Loucy (cell line): ENCODE measurements at regions not wholly inside any gene's neighbourhood (a gene's known extent, or its start where the extent isn't known, plus 50 kb on each side); places are given as distances from the start of the nearest gene placed in this dataset.

Experiments
- H2AFZ ChIP-seq: fragments of 200-600 bp; sonication (generic); 2 replicates; pipeline ENCODE4 v1.6.0; 2016; ENCODE audit warnings: antibody characterized with exemption, mild to moderate bottlenecking, low read length, moderate library complexity
- H3F3A ChIP-seq: fragments of 200-600 bp; 2 replicates; pipeline ENCODE4 v1.6.0; 2016; ENCODE audit warnings: antibody characterized with exemption, low read depth, mild to moderate bottlenecking
- H3K27me3 ChIP-seq: fragments of 200-600 bp; sonication (generic); 2 replicates; pipeline ENCODE4 v1.6.1; 2014; ENCODE audit warnings: low read length, mild to moderate bottlenecking; ENCODE audit not compliant: insufficient read depth, poor library complexity, severe bottlenecking
- H3K36me3 ChIP-seq: fragments of 200-600 bp; sonication (generic); 2 replicates; pipeline ENCODE4 v1.6.1; 2016; ENCODE audit warnings: low read length; ENCODE audit not compliant: insufficient read depth
- H3K4me1 ChIP-seq: fragments of 200-600 bp; sonication (generic); 2 replicates; pipeline ENCODE4 v1.5.1; 2014; ENCODE audit warnings: low read length, mild to moderate bottlenecking; ENCODE audit not compliant: insufficient read depth, poor library complexity, severe bottlenecking
- H3K4me2 ChIP-seq: fragments of 200-600 bp; sonication (generic); 2 replicates; pipeline ENCODE4 v1.6.0; 2014; ENCODE audit warnings: antibody characterized with exemption, low read length, low read depth, mild to moderate bottlenecking; ENCODE audit not compliant: poor library complexity, severe bottlenecking
- H3K4me3 ChIP-seq: fragments of 200-600 bp; sonication (generic); 2 replicates; pipeline ENCODE4 v1.5.1; 2014; ENCODE audit warnings: low read length, mild to moderate bottlenecking, mixed read lengths; ENCODE audit not compliant: poor library complexity, severe bottlenecking
- H3K79me2 ChIP-seq: fragments of 200-600 bp; sonication (generic); 2 replicates; pipeline ENCODE4 v1.6.1; 2014; ENCODE audit warnings: low read length; ENCODE audit not compliant: insufficient read depth
- H3K9ac ChIP-seq: fragments of 200-600 bp; sonication (generic); 2 replicates; pipeline ENCODE4 v1.6.0; 2014; ENCODE audit warnings: mild to moderate bottlenecking, low read depth, low read length, moderate library complexity; ENCODE audit not compliant: poor library complexity, severe bottlenecking
- H3K9me2 ChIP-seq: fragments of 200-600 bp; sonication (generic); replicated peaks from 2 replicates; pipeline ENCODE4 v1.6.1; 2016; ENCODE audit warnings: low read depth, low read length, mixed read lengths
- H3K9me3 ChIP-seq: fragments of 200-600 bp; sonication (generic); 2 replicates; pipeline ENCODE4 v1.6.1; 2014; ENCODE audit warnings: mild to moderate bottlenecking, antibody characterized with exemption, low read length, low read depth; ENCODE audit not compliant: insufficient read depth
- H4K20me1 ChIP-seq: fragments of 200-600 bp; sonication (generic); 2 replicates; pipeline ENCODE4 v1.6.0; 2014; ENCODE audit warnings: antibody characterized with exemption, low read length, mild to moderate bottlenecking; ENCODE audit not compliant: insufficient read depth, poor library complexity, severe bottlenecking
- CTCF ChIP-seq: fragments of 200-600 bp; sonication (generic); conservative IDR thresholded peaks from 2 replicates; pipeline ENCODE4 v1.5.1; 2014; ENCODE audit warnings: mild to moderate bottlenecking, antibody characterized with exemption, low read length
- EZH2phosphoT487 ChIP-seq: fragments of 200-600 bp; IDR thresholded peaks from 2 replicates; pipeline ENCODE4 v1.6.1; 2018; ENCODE audit warnings: antibody characterized with exemption, mild to moderate bottlenecking, moderate library complexity, borderline replicate concordance

- H2AFZ ChIP-seq = no peak overlapping the region
- H3K4me2 ChIP-seq = no peak overlapping the region
- no peaks in the 10 kb centered on the region for H3K4me1 ChIP-seq
- no peaks in the 10 kb centered on the region for H3K9me2 ChIP-seq
- H3K27me3 ChIP-seq = no peaks in the 10 kb centered on the region
- no peak overlapping the region for H3K9ac ChIP-seq
- no peak overlapping the region for H3K4me3 ChIP-seq
- TF ChIP-seq CTCF (no peak), EZH2phosphoT487 (no peak)
- no peaks in the 10 kb centered on the region for H3F3A ChIP-seq
- H3K36me3 ChIP-seq = no peaks in the 10 kb centered on the region
- no peaks in the 10 kb centered on the region for H3K79me2 ChIP-seq
- H3K9me3 ChIP-seq = no peaks in the 10 kb centered on the region
- H4K20me1 ChIP-seq = no peaks in the 10 kb centered on the region
Observed at GRCh38 chr2:150699218-150699617, 211.8 kb upstream of the RND3 start.

GRCh38 chr2:150698016-150698661 is 210.7 kb upstream of the RND3 start:
- 0 out of 2 replicates have a peak overlapping the region, but pooled peaks have one; percentile 21 for H2AFZ ChIP-seq
- H3K4me2 ChIP-seq = no peak overlapping the region
- TF ChIP-seq EZH2phosphoT487 (no peak), CTCF (no peak)
- no peak overlapping the region for H3K4me3 ChIP-seq
- no peaks in the 10 kb centered on the region for H3K79me2 ChIP-seq
- no peaks in the 10 kb centered on the region for H3K9me3 ChIP-seq
- no peaks in the 10 kb centered on the region for H4K20me1 ChIP-seq
- no peaks in the 10 kb centered on the region for H3K36me3 ChIP-seq
- H3F3A ChIP-seq = no peaks in the 10 kb centered on the region
- no peaks in the 10 kb centered on the region for H3K27me3 ChIP-seq
- no peaks in the 10 kb centered on the region for H3K4me1 ChIP-seq
- H3K9me2 ChIP-seq = no peaks in the 10 kb centered on the region
- no peak overlapping the region for H3K9ac ChIP-seq

- Histone ChIP-seq H3K9me3 (no peaks in the 10 kb centered on the region), H3K4me1 (no peaks in the 10 kb centered on the region), H3K4me2 (no peak overlapping the region), H4K20me1 (no peaks in the 10 kb centered on the region), H3F3A (no peaks in the 10 kb centered on the region), H3K27me3 (no peaks in the 10 kb centered on the region), H3K36me3 (no peaks in the 10 kb centered on the region), H3K9ac (no peak overlapping the region), H3K9me2 (no peaks in the 10 kb centered on the region), H3K4me3 (no peak overlapping the region), H2AFZ (0 out of 2 replicates have a peak overlapping the region, but pooled peaks have one; percentile 21), H3K79me2 (no peaks in the 10 kb centered on the region)
- TF ChIP-seq EZH2phosphoT487 (no peak), CTCF (no peak)
Observed at GRCh38 chr2:150697596-150697995, 210.1 kb upstream of the RND3 start.
